Endothelial cell of umbilical vein (primary cell): ENCODE measurements at regions not wholly inside any gene's neighbourhood (a gene's known extent, or its start where the extent isn't known, plus 50 kb on each side); places are given as distances from the start of the nearest gene placed in this dataset.

ENCODE experiments used
- BruUV-seq: library from RNA; stranded (reverse); fragments of 400-500 nt; replicated peaks from 2 replicates; lab custom pipeline; 2021; lab: Mats Ljungman, UMichigan
- CTCF ChIA-PET: fragments of 300-600, 350-600 bp; sonication (Branson Sonifier 250); formaldehyde crosslinking; loops from one replicate; lab custom pipeline; 2021; ENCODE audit warnings: antibody characterized with exemption, inconsistent platforms; lab: Charles Lee
- POLR2A ChIA-PET: fragments of 300-600, 350-600 bp; sonication (Branson Sonifier 250); formaldehyde crosslinking; loops from one replicate; lab custom pipeline; 2021; ENCODE audit warnings: antibody characterized with exemption, inconsistent platforms; lab: Charles Lee
- DNase-seq: peaks from one replicate; pipeline ENCODE4 v3.0.0-alpha.2; 2011; ENCODE audit warnings: low read depth, low spot score
- FAIRE-seq: peaks from 2 replicates; lab custom pipeline; 2011; peaks lifted over from hg19 to GRCh38; lab: Jason Lieb, UNC
- H2AFZ ChIP-seq: 2 replicates; pipeline ENCODE4 v1.6.0; 2012; ENCODE audit warnings: low read depth, low read length, control low read depth, inconsistent platforms
- H3K27ac ChIP-seq: 2 replicates; pipeline ENCODE4 v1.5.1; 2011; ENCODE audit warnings: low read depth, mild to moderate bottlenecking, control low read depth, low read length, moderate library complexity; ENCODE audit not compliant: insufficient read depth
- H3K27me3 ChIP-seq, 2 experiments: 2 replicates each; pipeline versions ENCODE4 v1.6.0 to v1.6.1; 2011; ENCODE audit warnings: low read length in 2 of 2, mixed read lengths in 1 of 2; ENCODE audit not compliant: control insufficient read depth in 2 of 2, insufficient read depth in 2 of 2
- H3K36me3 ChIP-seq, 2 experiments: 2 replicates in 1 of 2; 3 replicates in 1 of 2; pipeline ENCODE4 v1.5.1; 2011; ENCODE audit warnings: low read length in 2 of 2, mild to moderate bottlenecking in 1 of 2, moderate library complexity in 1 of 2; ENCODE audit not compliant: control insufficient read depth in 2 of 2, insufficient read depth in 2 of 2; ENCODE audit errors: extremely low read depth in 1 of 2
- H3K4me1 ChIP-seq: 3 replicates; pipeline ENCODE4 v1.5.1; 2011; ENCODE audit warnings: mild to moderate bottlenecking, low read length; ENCODE audit not compliant: control insufficient read depth, insufficient read depth; ENCODE audit errors: extremely low read depth
- H3K4me2 ChIP-seq: 2 replicates; pipeline ENCODE4 v1.6.1; 2011; ENCODE audit warnings: low read length, control low read depth, mixed read lengths; ENCODE audit not compliant: insufficient read depth
- H3K4me3 ChIP-seq, 3 experiments: fragments of 200-600 bp in 1 of 3; sonication (generic), shearing (Covaris generic) in 1 of 3; replicated peaks in 1 of 3; 2 replicates each; pipeline ENCODE4 v1.5.1; 2011 to 2016; ENCODE audit warnings: control low read depth in 3 of 3, low read length in 3 of 3, mild to moderate bottlenecking in 2 of 3, inconsistent platforms in 1 of 3, low read depth in 1 of 3, moderate library complexity in 1 of 3; ENCODE audit not compliant: insufficient read depth in 1 of 3
- H3K79me2 ChIP-seq: 2 replicates; pipeline ENCODE4 v1.6.0; 2012; ENCODE audit warnings: low read length, inconsistent platforms; ENCODE audit not compliant: control insufficient read depth, insufficient read depth
- H3K9ac ChIP-seq: replicated peaks from 2 replicates; pipeline ENCODE3; 2011; ENCODE audit warnings: low read length, control low read depth; ENCODE audit not compliant: insufficient read depth; ENCODE audit errors: extremely low read depth
- H3K9me1 ChIP-seq: replicated peaks from 3 replicates; pipeline ENCODE4 v1.6.0; 2011; ENCODE audit warnings: mild to moderate bottlenecking, low read length; ENCODE audit not compliant: control insufficient read depth, insufficient read depth; ENCODE audit errors: extremely low read depth
- H3K9me3 ChIP-seq: replicated peaks from 2 replicates; pipeline ENCODE4 v1.5.1; 2012; ENCODE audit warnings: low read length, inconsistent platforms; ENCODE audit not compliant: control insufficient read depth, insufficient read depth
- H4K20me1 ChIP-seq: replicated peaks from 2 replicates; pipeline ENCODE3; 2011; ENCODE audit warnings: mild to moderate bottlenecking, low read length; ENCODE audit not compliant: control insufficient read depth, insufficient read depth; ENCODE audit errors: extremely low read depth
- EZH2 ChIP-seq: IDR thresholded peaks from 2 replicates; pipeline ENCODE4 v1.6.1; 2012; ENCODE audit warnings: borderline replicate concordance, low read depth, mild to moderate bottlenecking, moderate library complexity, low read length, inconsistent platforms; ENCODE audit not compliant: severe bottlenecking
- FOS ChIP-seq: IDR thresholded peaks from 2 replicates; pipeline ENCODE4 v1.6.1; 2011; ENCODE audit warnings: mild to moderate bottlenecking, low read length, moderate library complexity, borderline replicate concordance; ENCODE audit not compliant: insufficient read depth
- GATA2 ChIP-seq: IDR thresholded peaks from 2 replicates; pipeline ENCODE4 v1.7.0; 2011; ENCODE audit warnings: low read depth, mild to moderate bottlenecking, moderate library complexity, mixed read lengths, low read length; ENCODE audit not compliant: insufficient read length, insufficient read depth
- JUN ChIP-seq: IDR thresholded peaks from 2 replicates; pipeline ENCODE4 v1.6.1; 2011; ENCODE audit warnings: borderline replicate concordance, low read depth; ENCODE audit not compliant: insufficient read length, insufficient read depth
- MYC ChIP-seq: IDR thresholded peaks from one replicate; pipeline ENCODE4 v1.6.1; 2011; ENCODE audit warnings: mild to moderate bottlenecking, low read depth, low read length
- POLR2A ChIP-seq: IDR thresholded peaks from 2 replicates; pipeline ENCODE4 v1.6.1; 2012; ENCODE audit warnings: low read depth, mild to moderate bottlenecking, control low read depth, low read length
- POLR2AphosphoS5 ChIP-seq: IDR thresholded peaks from 2 replicates; pipeline ENCODE4 v1.6.1; 2012; ENCODE audit warnings: low read depth, mild to moderate bottlenecking, control low read depth, low read length, moderate library complexity; ENCODE audit not compliant: insufficient read depth
- dilution Hi-C: fragments of 300-500 bp; cut with MboI; formaldehyde crosslinking; loops from one replicate; pipeline ENCODE4 v1.15.0; 2019; ENCODE audit warnings: low sequenced_read_pairs; ENCODE audit not compliant: extremely low pct_ligation_motif_present
- intact Hi-C: fragments of 100-400 bp; cut with micrococcal nuclease; formaldehyde crosslinking; loops from one replicate; pipeline ENCODE4 v1.10.0; 2022
- TF ChIP-seq, protein P1 (sequence below), 2 donors: IDR thresholded peaks; 1 replicate in 1 of 2; 2 replicates in 1 of 2; pipeline ENCODE4 v1.5.1; 2011; ENCODE audit warnings: low read length in 2 of 2, mild to moderate bottlenecking in 2 of 2, moderate library complexity in 2 of 2, control low read depth in 1 of 2, inconsistent platforms in 1 of 2, low read depth in 1 of 2; ENCODE audit not compliant: insufficient read depth in 1 of 2; ENCODE audit errors: extremely low read depth in 1 of 2
- TF ChIP-seq, protein P2 (sequence below): IDR thresholded peaks from 2 replicates; pipeline ENCODE4 v1.6.1; 2011; ENCODE audit not compliant: insufficient read depth, insufficient read length

DNA sequence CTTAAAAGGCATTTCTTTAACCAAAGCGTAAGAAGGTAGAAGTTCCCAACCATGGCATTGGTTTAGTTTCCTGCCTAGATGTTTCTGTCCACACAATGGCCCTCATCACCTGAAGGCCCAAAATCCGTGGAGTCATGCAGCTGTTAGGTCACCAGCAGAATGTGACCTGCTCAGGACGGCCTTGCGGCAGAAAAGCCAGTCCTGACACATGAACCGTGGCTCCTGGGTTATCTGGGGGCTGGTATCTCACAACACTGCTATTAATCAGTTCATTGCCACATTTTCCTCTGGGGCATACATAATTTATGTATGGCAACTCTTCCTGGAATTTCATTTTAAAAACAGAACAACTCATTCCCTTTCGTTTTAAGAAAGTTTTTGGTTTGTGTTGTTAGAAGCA is 278.4 kb downstream of the ATPSCKMT start:
- Histone ChIP-seq H2AFZ (no peak overlapping the region), H3K9me3 (no peaks in the 10 kb centered on the region), H4K20me1 (no peaks in the 10 kb centered on the region), H3K79me2 (no peaks in the 10 kb centered on the region), H3K4me3 (no peak overlapping the region), H3K9ac (no peak overlapping the region), H3K4me1 (no peaks in the 10 kb centered on the region), H3K27me3 (no peaks in the 10 kb centered on the region), H3K36me3 (no peaks in the 10 kb centered on the region), H3K4me2 (no peak overlapping the region), H3K27ac (no peak overlapping the region), H3K9me1 (no peaks in the 10 kb centered on the region)
- FAIRE-seq, result no peak
- ChIA-PET CTCF (no interaction called here), POLR2A (no interaction called here)
- BruUV-seq, result no TSS peak
- no peak for DNase-seq
- no peak for TF ChIP-seq GATA2
- TF ChIP-seq POLR2AphosphoS5, result no peak
- no peak for TF ChIP-seq POLR2A
- no peak for TF ChIP-seq EZH2
- TF ChIP-seq MYC, result no peak
- TF ChIP-seq, protein P1, sequence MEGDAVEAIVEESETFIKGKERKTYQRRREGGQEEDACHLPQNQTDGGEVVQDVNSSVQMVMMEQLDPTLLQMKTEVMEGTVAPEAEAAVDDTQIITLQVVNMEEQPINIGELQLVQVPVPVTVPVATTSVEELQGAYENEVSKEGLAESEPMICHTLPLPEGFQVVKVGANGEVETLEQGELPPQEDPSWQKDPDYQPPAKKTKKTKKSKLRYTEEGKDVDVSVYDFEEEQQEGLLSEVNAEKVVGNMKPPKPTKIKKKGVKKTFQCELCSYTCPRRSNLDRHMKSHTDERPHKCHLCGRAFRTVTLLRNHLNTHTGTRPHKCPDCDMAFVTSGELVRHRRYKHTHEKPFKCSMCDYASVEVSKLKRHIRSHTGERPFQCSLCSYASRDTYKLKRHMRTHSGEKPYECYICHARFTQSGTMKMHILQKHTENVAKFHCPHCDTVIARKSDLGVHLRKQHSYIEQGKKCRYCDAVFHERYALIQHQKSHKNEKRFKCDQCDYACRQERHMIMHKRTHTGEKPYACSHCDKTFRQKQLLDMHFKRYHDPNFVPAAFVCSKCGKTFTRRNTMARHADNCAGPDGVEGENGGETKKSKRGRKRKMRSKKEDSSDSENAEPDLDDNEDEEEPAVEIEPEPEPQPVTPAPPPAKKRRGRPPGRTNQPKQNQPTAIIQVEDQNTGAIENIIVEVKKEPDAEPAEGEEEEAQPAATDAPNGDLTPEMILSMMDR (IDR thresholded peaks at IDR 0.05; ENCODE audit: extremely low read depth in 1 of 2, insufficient read depth in 1 of 2, low read depth in 1 of 2, low read length in 2 of 2), result no peak
- TF ChIP-seq, protein P2, sequence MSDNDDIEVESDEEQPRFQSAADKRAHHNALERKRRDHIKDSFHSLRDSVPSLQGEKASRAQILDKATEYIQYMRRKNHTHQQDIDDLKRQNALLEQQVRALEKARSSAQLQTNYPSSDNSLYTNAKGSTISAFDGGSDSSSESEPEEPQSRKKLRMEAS, result no peak
- no peak for TF ChIP-seq FOS
- TF ChIP-seq JUN, result no peak
- intact Hi-C loops (no loop called here), dilution Hi-C loops (no loop called here)
